A673 (cell line): ENCODE measurements at regions not wholly inside any gene's neighbourhood (a gene's known extent, or its start where the extent isn't known, plus 50 kb on each side); places are given as distances from the start of the nearest gene placed in this dataset.

Experiments
- BruUV-seq: library from RNA; stranded (reverse); fragments of 400-500 nt; replicated peaks from 2 replicates; lab custom pipeline; 2021; lab: Mats Ljungman, UMichigan
- CTCF ChIA-PET: fragments of 300-600 bp; sonication (Branson Sonifier 250); formaldehyde crosslinking; loops from one replicate; lab custom pipeline; 2022; ENCODE audit warnings: antibody characterized with exemption; lab: Charles Lee
- POLR2A ChIA-PET: fragments of 300-600 bp; sonication (Branson Sonifier 250); formaldehyde crosslinking; loops from one replicate; lab custom pipeline; 2022; ENCODE audit warnings: antibody characterized with exemption; ENCODE audit not compliant: low non-redundant PET; lab: Charles Lee
- DNase-seq: peaks from one replicate; pipeline ENCODE4 v3.0.0-alpha.2; 2015; ENCODE audit warnings: low spot score
- H3K27ac ChIP-seq: fragments of 200-600 bp; sonication (generic); 2 replicates; pipeline ENCODE4 v1.5.1; 2016; ENCODE audit warnings: mixed run types, low read depth, mild to moderate bottlenecking, mixed read lengths, antibody characterized with exemption, low read length; ENCODE audit not compliant: poor library complexity, severe bottlenecking
- H3K27me3 ChIP-seq: fragments of 200-600 bp; sonication (generic); replicated peaks from 2 replicates; pipeline ENCODE4 v1.6.1; 2017; ENCODE audit warnings: mixed run types, low read depth, mild to moderate bottlenecking, mixed read lengths, antibody characterized with exemption, low read length; ENCODE audit not compliant: insufficient read depth, poor library complexity
- H3K36me3 ChIP-seq: fragments of 200-600 bp; sonication (generic); 2 replicates; pipeline ENCODE4 v1.6.1; 2016; ENCODE audit warnings: mixed run types, mild to moderate bottlenecking, mixed read lengths, antibody characterized with exemption, low read length; ENCODE audit not compliant: insufficient read depth, poor library complexity, severe bottlenecking
- H3K4me1 ChIP-seq: fragments of 200-600 bp; sonication (generic); 2 replicates; pipeline ENCODE4 v1.6.1; 2017; ENCODE audit warnings: mixed run types, mild to moderate bottlenecking, mixed read lengths, antibody characterized with exemption, low read length; ENCODE audit not compliant: insufficient read depth, poor library complexity, severe bottlenecking
- H3K4me3 ChIP-seq: fragments of 200-600 bp; sonication (generic); 2 replicates; pipeline ENCODE4 v1.5.1; 2016; ENCODE audit warnings: low read depth, mixed run types, mild to moderate bottlenecking, mixed read lengths, low read length; ENCODE audit not compliant: poor library complexity, severe bottlenecking
- H3K9me3 ChIP-seq: fragments of 200-600 bp; sonication (generic); 2 replicates; pipeline ENCODE4 v1.6.1; 2016; ENCODE audit warnings: mixed run types, low read depth, mild to moderate bottlenecking, mixed read lengths, antibody characterized with exemption, low read length; ENCODE audit not compliant: poor library complexity, severe bottlenecking
- CTCF ChIP-seq: fragments of 300-800, 200-600 bp; sonication (generic); conservative IDR thresholded peaks from 2 replicates; pipeline ENCODE4 v1.5.1; 2017; ENCODE audit warnings: low read depth, mild to moderate bottlenecking, antibody characterized with exemption, low read length, moderate library complexity, mixed read lengths
- EZH2 ChIP-seq: fragments of 200-600 bp; sonication (generic); IDR thresholded peaks from 2 replicates; pipeline ENCODE4 v1.6.1; 2017; ENCODE audit warnings: borderline replicate concordance, low read depth, mild to moderate bottlenecking, mixed read lengths, antibody characterized with exemption, low read length; ENCODE audit not compliant: poor library complexity, severe bottlenecking
- intact Hi-C: fragments of 100-400 bp; cut with micrococcal nuclease; formaldehyde crosslinking; loops from one replicate; pipeline ENCODE4 v1.10.0; 2022; ENCODE audit not compliant: unreplicated experiment

GRCh38 chr6:1479601-1480221 lies 90.3 kb downstream of the FOXF2 start:
- intact Hi-C loops: no loop called here
- H3K4me3 ChIP-seq: no peak overlapping the region
- H3K36me3 ChIP-seq: no peaks in the 10 kb centered on the region
- H3K4me1 ChIP-seq: no peaks in the 10 kb centered on the region
- H3K27ac ChIP-seq: no peak overlapping the region
- no peak for DNase-seq
- H3K27me3 ChIP-seq: peaks cover 6% of the 10 kb centered on the region
- no peaks in the 10 kb centered on the region for H3K9me3 ChIP-seq
- ChIA-PET CTCF (no interaction called here), POLR2A (no interaction called here)
- no peak for TF ChIP-seq CTCF
- no peak for TF ChIP-seq EZH2
- BruUV-seq: no TSS peak

- no TSS peak for BruUV-seq
- POLR2A ChIA-PET: no interaction called here
These were observed 91.9 kb downstream of the FOXF2 start for GRCh38 chr6:1481286-1481685.

GRCh38 chr6:1482381-1483166 lies 93.2 kb downstream of the FOXF2 start:
- no peak overlapping the region for H3K4me3 ChIP-seq
- no peak for DNase-seq
- intact Hi-C loops: no loop called here
- H3K4me1 ChIP-seq: no peaks in the 10 kb centered on the region
- BruUV-seq: no TSS peak
- TF ChIP-seq EZH2 (no peak), CTCF (no peak)
- H3K9me3 ChIP-seq: no peaks in the 10 kb centered on the region
- peaks cover 10% of the 10 kb centered on the region for H3K27me3 ChIP-seq
- ChIA-PET POLR2A (no interaction called here), CTCF (interaction anchor here (0.5 kb wide), 1 partner anchor 1416 kb away, joined by 3 read pairs; no protein-coding TSS in a partner anchor)
- no peaks in the 10 kb centered on the region for H3K36me3 ChIP-seq
- no peak overlapping the region for H3K27ac ChIP-seq

More at GRCh38 chr6:1481286-1481685, 91.9 kb downstream of the FOXF2 start:
- Histone ChIP-seq H3K27me3 (peaks cover 10% of the 10 kb centered on the region), H3K4me3 (no peak overlapping the region), H3K4me1 (no peaks in the 10 kb centered on the region), H3K36me3 (no peaks in the 10 kb centered on the region), H3K9me3 (no peaks in the 10 kb centered on the region), H3K27ac (no peak overlapping the region)
- intact Hi-C loops: no loop called here
- TF ChIP-seq EZH2 (no peak), CTCF (no peak)
- CTCF ChIA-PET: no interaction called here
- DNase-seq: no peak
